ENCODE measurements at regions not wholly inside any gene's neighbourhood (a gene's known extent, or its start where the extent isn't known, plus 50 kb on each side); places are given as distances from the start of the nearest gene placed in this dataset.

- H3K36me3 ChIP-seq (ENCODE audit: insufficient read depth, low read length), result no peaks in the 10 kb centered on the region
- H3K9me2 ChIP-seq (replicated peaks; ENCODE audit: low read depth, low read length), result no peaks in the 10 kb centered on the region
- H3K9ac ChIP-seq (ENCODE audit: low read depth, low read length, poor library complexity, severe bottlenecking), result no peak overlapping the region
- H4K20me1 ChIP-seq (ENCODE audit: insufficient read depth, low read length, poor library complexity, severe bottlenecking), result no peaks in the 10 kb centered on the region
- no peaks in the 10 kb centered on the region for H3K27me3 ChIP-seq (ENCODE audit: insufficient read depth, low read length, poor library complexity, severe bottlenecking)
- H3K4me2 ChIP-seq (ENCODE audit: low read depth, low read length, poor library complexity, severe bottlenecking), result no peak overlapping the region
- H3F3A ChIP-seq (ENCODE audit: low read depth), result no peaks in the 10 kb centered on the region
- no peak overlapping the region for H3K4me3 ChIP-seq (ENCODE audit: low read length, poor library complexity, severe bottlenecking)
- no peaks in the 10 kb centered on the region for H3K79me2 ChIP-seq (ENCODE audit: insufficient read depth, low read length)
- H3K4me1 ChIP-seq (ENCODE audit: insufficient read depth, low read length, poor library complexity, severe bottlenecking), result no peaks in the 10 kb centered on the region
- no peaks in the 10 kb centered on the region for H3K9me3 ChIP-seq (ENCODE audit: insufficient read depth, low read depth, low read length)
- TF ChIP-seq EZH2phosphoT487 (IDR thresholded peaks at IDR 0.05; ENCODE audit: borderline replicate concordance) (no peak), CTCF (conservative IDR thresholded peaks at IDR 0.05; ENCODE audit: low read length) (no peak)
- no peak overlapping the region for H2AFZ ChIP-seq (ENCODE audit: low read length)
Observed at GRCh38 chr1:29549001-29549400, 312.7 kb downstream of the PTPRU start.

- Histone ChIP-seq H3K36me3 (ENCODE audit: insufficient read depth, low read length) (no peaks in the 10 kb centered on the region), H3K79me2 (ENCODE audit: insufficient read depth, low read length) (no peaks in the 10 kb centered on the region), H2AFZ (ENCODE audit: low read length) (no peak overlapping the region), H3K9me3 (ENCODE audit: insufficient read depth, low read depth, low read length) (no peaks in the 10 kb centered on the region; the same call in 1 of the 2 replicates), H3K4me3 (ENCODE audit: low read length, poor library complexity, severe bottlenecking) (no peak overlapping the region), H3K9me2 (replicated peaks; ENCODE audit: low read depth, low read length) (no peaks in the 10 kb centered on the region), H4K20me1 (ENCODE audit: insufficient read depth, low read length, poor library complexity, severe bottlenecking) (no peaks in the 10 kb centered on the region), H3K4me1 (ENCODE audit: insufficient read depth, low read length, poor library complexity, severe bottlenecking) (no peaks in the 10 kb centered on the region), H3K27me3 (ENCODE audit: insufficient read depth, low read length, poor library complexity, severe bottlenecking) (no peaks in the 10 kb centered on the region), H3F3A (ENCODE audit: low read depth) (no peaks in the 10 kb centered on the region), H3K4me2 (ENCODE audit: low read depth, low read length, poor library complexity, severe bottlenecking) (no peak overlapping the region), H3K9ac (ENCODE audit: low read depth, low read length, poor library complexity, severe bottlenecking) (no peak overlapping the region)
- TF ChIP-seq EZH2phosphoT487 (IDR thresholded peaks at IDR 0.05; ENCODE audit: borderline replicate concordance), result no peak
- no peak for TF ChIP-seq CTCF (conservative IDR thresholded peaks at IDR 0.05; ENCODE audit: low read length)
Observed at GRCh38 chr1:29548091-29548490, 311.8 kb downstream of the PTPRU start.

GRCh38 chr1:29547300-29547699 is 311.0 kb downstream of the PTPRU start:
- no peaks in the 10 kb centered on the region for H3K79me2 ChIP-seq (ENCODE audit: insufficient read depth, low read length)
- no peak for TF ChIP-seq CTCF (conservative IDR thresholded peaks at IDR 0.05; ENCODE audit: low read length)
- TF ChIP-seq EZH2phosphoT487 (IDR thresholded peaks at IDR 0.05; ENCODE audit: borderline replicate concordance), result no peak
- no peaks in the 10 kb centered on the region for H4K20me1 ChIP-seq (ENCODE audit: insufficient read depth, low read length, poor library complexity, severe bottlenecking)
- H3F3A ChIP-seq (ENCODE audit: low read depth), result no peaks in the 10 kb centered on the region
- no peaks in the 10 kb centered on the region for H3K27me3 ChIP-seq (ENCODE audit: insufficient read depth, low read length, poor library complexity, severe bottlenecking)
- no peak overlapping the region for H3K4me2 ChIP-seq (ENCODE audit: low read depth, low read length, poor library complexity, severe bottlenecking)
- no peaks in the 10 kb centered on the region; the same call in 1 of the 2 replicates for H3K9me3 ChIP-seq (ENCODE audit: insufficient read depth, low read depth, low read length)
- H2AFZ ChIP-seq (ENCODE audit: low read length), result no peak overlapping the region
- no peak overlapping the region for H3K9ac ChIP-seq (ENCODE audit: low read depth, low read length, poor library complexity, severe bottlenecking)
- no peaks in the 10 kb centered on the region for H3K9me2 ChIP-seq (replicated peaks; ENCODE audit: low read depth, low read length)
- H3K4me3 ChIP-seq (ENCODE audit: low read length, poor library complexity, severe bottlenecking), result no peak overlapping the region
- H3K4me1 ChIP-seq (ENCODE audit: insufficient read depth, low read length, poor library complexity, severe bottlenecking), result no peaks in the 10 kb centered on the region
- H3K36me3 ChIP-seq (ENCODE audit: insufficient read depth, low read length), result no peaks in the 10 kb centered on the region
